Neural cell (in vitro differentiated cells): ENCODE measurements at regions not wholly inside any gene's neighbourhood (a gene's known extent, or its start where the extent isn't known, plus 50 kb on each side); places are given as distances from the start of the nearest gene placed in this dataset.

ENCODE experiments used
- EZH2 ChIP-seq: fragments of 200-600, 300-800 bp; shearing (Covaris generic), sonication (generic); IDR thresholded peaks from 2 replicates; pipeline ENCODE4 v1.6.1; 2014; ENCODE audit warnings: antibody characterized with exemption, low read length, borderline replicate concordance, mild to moderate bottlenecking; ENCODE audit not compliant: insufficient read depth, poor library complexity, severe bottlenecking
- POLR2AphosphoS5 ChIP-seq: IDR thresholded peaks from 2 replicates; pipeline ENCODE4 v1.6.1; 2012
- TF ChIP-seq, protein P1 (sequence below): fragments of 450-650 bp; IDR thresholded peaks from 2 replicates; pipeline ENCODE4 v1.5.1; 2014; ENCODE audit warnings: antibody characterized with exemption, mild to moderate bottlenecking, moderate library complexity; ENCODE audit not compliant: poor library complexity, severe bottlenecking
- TF ChIP-seq, protein P2 (sequence below): IDR thresholded peaks from 2 replicates; pipeline ENCODE4 v1.6.1; 2012; ENCODE audit warnings: borderline replicate concordance

DNA sequence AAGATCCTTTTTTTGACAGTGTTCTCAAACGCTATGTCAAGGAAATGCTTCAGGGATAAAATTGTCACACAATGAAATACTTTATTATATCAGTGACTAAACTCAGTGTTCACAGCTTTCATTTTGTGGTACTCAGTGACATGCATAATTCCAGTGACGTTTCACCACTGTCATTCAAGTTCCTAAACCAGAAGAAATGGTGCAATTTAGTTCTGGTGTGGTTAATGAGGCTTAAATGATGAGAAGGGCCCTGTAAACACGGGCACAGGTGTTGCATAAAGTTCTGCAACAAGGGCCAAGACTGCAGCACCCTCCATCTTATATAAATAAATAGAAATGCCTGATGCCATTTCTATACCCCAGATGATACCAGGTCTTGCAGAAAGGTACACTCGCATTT, 1247.1 kb downstream of the GATA3 start:
- TF ChIP-seq, protein P1, sequence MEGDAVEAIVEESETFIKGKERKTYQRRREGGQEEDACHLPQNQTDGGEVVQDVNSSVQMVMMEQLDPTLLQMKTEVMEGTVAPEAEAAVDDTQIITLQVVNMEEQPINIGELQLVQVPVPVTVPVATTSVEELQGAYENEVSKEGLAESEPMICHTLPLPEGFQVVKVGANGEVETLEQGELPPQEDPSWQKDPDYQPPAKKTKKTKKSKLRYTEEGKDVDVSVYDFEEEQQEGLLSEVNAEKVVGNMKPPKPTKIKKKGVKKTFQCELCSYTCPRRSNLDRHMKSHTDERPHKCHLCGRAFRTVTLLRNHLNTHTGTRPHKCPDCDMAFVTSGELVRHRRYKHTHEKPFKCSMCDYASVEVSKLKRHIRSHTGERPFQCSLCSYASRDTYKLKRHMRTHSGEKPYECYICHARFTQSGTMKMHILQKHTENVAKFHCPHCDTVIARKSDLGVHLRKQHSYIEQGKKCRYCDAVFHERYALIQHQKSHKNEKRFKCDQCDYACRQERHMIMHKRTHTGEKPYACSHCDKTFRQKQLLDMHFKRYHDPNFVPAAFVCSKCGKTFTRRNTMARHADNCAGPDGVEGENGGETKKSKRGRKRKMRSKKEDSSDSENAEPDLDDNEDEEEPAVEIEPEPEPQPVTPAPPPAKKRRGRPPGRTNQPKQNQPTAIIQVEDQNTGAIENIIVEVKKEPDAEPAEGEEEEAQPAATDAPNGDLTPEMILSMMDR, result no peak
- TF ChIP-seq, protein P2, sequence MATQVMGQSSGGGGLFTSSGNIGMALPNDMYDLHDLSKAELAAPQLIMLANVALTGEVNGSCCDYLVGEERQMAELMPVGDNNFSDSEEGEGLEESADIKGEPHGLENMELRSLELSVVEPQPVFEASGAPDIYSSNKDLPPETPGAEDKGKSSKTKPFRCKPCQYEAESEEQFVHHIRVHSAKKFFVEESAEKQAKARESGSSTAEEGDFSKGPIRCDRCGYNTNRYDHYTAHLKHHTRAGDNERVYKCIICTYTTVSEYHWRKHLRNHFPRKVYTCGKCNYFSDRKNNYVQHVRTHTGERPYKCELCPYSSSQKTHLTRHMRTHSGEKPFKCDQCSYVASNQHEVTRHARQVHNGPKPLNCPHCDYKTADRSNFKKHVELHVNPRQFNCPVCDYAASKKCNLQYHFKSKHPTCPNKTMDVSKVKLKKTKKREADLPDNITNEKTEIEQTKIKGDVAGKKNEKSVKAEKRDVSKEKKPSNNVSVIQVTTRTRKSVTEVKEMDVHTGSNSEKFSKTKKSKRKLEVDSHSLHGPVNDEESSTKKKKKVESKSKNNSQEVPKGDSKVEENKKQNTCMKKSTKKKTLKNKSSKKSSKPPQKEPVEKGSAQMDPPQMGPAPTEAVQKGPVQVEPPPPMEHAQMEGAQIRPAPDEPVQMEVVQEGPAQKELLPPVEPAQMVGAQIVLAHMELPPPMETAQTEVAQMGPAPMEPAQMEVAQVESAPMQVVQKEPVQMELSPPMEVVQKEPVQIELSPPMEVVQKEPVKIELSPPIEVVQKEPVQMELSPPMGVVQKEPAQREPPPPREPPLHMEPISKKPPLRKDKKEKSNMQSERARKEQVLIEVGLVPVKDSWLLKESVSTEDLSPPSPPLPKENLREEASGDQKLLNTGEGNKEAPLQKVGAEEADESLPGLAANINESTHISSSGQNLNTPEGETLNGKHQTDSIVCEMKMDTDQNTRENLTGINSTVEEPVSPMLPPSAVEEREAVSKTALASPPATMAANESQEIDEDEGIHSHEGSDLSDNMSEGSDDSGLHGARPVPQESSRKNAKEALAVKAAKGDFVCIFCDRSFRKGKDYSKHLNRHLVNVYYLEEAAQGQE, result no peak
- no peak for TF ChIP-seq POLR2AphosphoS5
- no peak for TF ChIP-seq EZH2
